ENCODE measurements at regions not wholly inside any gene's neighbourhood (a gene's known extent, or its start where the extent isn't known, plus 50 kb on each side); places are given as distances from the start of the nearest gene placed in this dataset.

GRCh38 chr6:48472091-48472490, 361.1 kb upstream of the PTCHD4 start:
- DNase-seq = no peak
- Mint-ChIP-seq H3K9me3 (no peaks in the 10 kb centered on the region), H3K27ac (no peak overlapping the region), H3K36me3 (ENCODE audit: low read depth) (no peaks in the 10 kb centered on the region), H3K27me3 (ENCODE audit: low read depth, poor library complexity) (no peaks in the 10 kb centered on the region), H3K4me3 (no peak overlapping the region), H3K4me1 (no peaks in the 10 kb centered on the region)
- TF ChIP-seq, protein P1, sequence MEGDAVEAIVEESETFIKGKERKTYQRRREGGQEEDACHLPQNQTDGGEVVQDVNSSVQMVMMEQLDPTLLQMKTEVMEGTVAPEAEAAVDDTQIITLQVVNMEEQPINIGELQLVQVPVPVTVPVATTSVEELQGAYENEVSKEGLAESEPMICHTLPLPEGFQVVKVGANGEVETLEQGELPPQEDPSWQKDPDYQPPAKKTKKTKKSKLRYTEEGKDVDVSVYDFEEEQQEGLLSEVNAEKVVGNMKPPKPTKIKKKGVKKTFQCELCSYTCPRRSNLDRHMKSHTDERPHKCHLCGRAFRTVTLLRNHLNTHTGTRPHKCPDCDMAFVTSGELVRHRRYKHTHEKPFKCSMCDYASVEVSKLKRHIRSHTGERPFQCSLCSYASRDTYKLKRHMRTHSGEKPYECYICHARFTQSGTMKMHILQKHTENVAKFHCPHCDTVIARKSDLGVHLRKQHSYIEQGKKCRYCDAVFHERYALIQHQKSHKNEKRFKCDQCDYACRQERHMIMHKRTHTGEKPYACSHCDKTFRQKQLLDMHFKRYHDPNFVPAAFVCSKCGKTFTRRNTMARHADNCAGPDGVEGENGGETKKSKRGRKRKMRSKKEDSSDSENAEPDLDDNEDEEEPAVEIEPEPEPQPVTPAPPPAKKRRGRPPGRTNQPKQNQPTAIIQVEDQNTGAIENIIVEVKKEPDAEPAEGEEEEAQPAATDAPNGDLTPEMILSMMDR (IDR thresholded peaks at IDR 0.05) = no peak

DNA sequence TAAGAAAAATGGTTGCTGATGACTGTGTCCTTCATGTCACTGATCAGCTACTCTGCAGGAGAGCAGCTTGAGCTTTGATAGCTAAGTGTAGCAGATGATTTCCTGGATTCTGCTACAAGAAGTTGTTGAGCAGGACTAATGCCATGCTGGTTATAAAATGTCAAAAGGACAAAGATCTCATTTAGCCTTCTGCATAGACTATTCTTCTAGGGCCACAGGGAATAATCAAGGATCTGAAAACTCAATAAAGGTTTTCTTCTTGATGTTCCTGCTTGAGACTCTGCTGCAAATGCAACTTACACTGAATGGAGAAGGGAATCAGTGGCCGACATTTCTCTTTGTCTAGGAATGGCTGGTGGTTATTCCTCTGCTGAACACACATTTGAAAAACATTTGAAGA, 360.3 kb upstream of the PTCHD4 start:
- DNase-seq = no peak
- no peak overlapping the region for H3K27ac Mint-ChIP-seq
- H3K9me3 Mint-ChIP-seq = no peaks in the 10 kb centered on the region
- TF ChIP-seq, protein P1 (IDR thresholded peaks at IDR 0.05) = no peak
- no peaks in the 10 kb centered on the region for H3K27me3 Mint-ChIP-seq (ENCODE audit: low read depth, poor library complexity)
- no peaks in the 10 kb centered on the region for H3K4me1 Mint-ChIP-seq
- no peaks in the 10 kb centered on the region for H3K36me3 Mint-ChIP-seq (ENCODE audit: low read depth)
- no peak overlapping the region for H3K4me3 Mint-ChIP-seq

GRCh38 chr6:48449002-48449401, 338.0 kb upstream of the PTCHD4 start:
- DNase-seq = no peak
- H3K27ac Mint-ChIP-seq = no peak overlapping the region
- peaks cover 18% of the 10 kb centered on the region for H3K9me3 Mint-ChIP-seq
- no peak overlapping the region for H3K4me3 Mint-ChIP-seq
- TF ChIP-seq, protein P1 (IDR thresholded peaks at IDR 0.05) = no peak
- no peaks in the 10 kb centered on the region for H3K4me1 Mint-ChIP-seq
- H3K27me3 Mint-ChIP-seq (ENCODE audit: low read depth, poor library complexity) = no peaks in the 10 kb centered on the region
- H3K36me3 Mint-ChIP-seq (ENCODE audit: low read depth) = no peaks in the 10 kb centered on the region

- H3K27ac Mint-ChIP-seq = no peak overlapping the region
- H3K4me3 Mint-ChIP-seq = no peak overlapping the region
Measured at GRCh38 chr6:48447251-48447650, 336.3 kb upstream of the PTCHD4 start.

GRCh38 chr6:48429610-48430009, 318.6 kb upstream of the PTCHD4 start:
- no peaks in the 10 kb centered on the region for H3K36me3 Mint-ChIP-seq (ENCODE audit: low read depth)
- no peak for DNase-seq
- no peaks in the 10 kb centered on the region for H3K9me3 Mint-ChIP-seq
- TF ChIP-seq, protein P1 (IDR thresholded peaks at IDR 0.05) = no peak
- H3K27me3 Mint-ChIP-seq (ENCODE audit: low read depth, poor library complexity) = peaks cover 3% of the 10 kb centered on the region
- H3K4me3 Mint-ChIP-seq = no peak overlapping the region
- H3K4me1 Mint-ChIP-seq = no peaks in the 10 kb centered on the region
- no peak overlapping the region for H3K27ac Mint-ChIP-seq

More at GRCh38 chr6:48447251-48447650, 336.3 kb upstream of the PTCHD4 start:
- Mint-ChIP-seq H3K9me3 (peaks cover 18% of the 10 kb centered on the region), H3K36me3 (ENCODE audit: low read depth) (no peaks in the 10 kb centered on the region), H3K27me3 (ENCODE audit: low read depth, poor library complexity) (no peaks in the 10 kb centered on the region), H3K4me1 (no peaks in the 10 kb centered on the region)
- no peak for DNase-seq
- TF ChIP-seq, protein P1 (IDR thresholded peaks at IDR 0.05) = no peak

DNA sequence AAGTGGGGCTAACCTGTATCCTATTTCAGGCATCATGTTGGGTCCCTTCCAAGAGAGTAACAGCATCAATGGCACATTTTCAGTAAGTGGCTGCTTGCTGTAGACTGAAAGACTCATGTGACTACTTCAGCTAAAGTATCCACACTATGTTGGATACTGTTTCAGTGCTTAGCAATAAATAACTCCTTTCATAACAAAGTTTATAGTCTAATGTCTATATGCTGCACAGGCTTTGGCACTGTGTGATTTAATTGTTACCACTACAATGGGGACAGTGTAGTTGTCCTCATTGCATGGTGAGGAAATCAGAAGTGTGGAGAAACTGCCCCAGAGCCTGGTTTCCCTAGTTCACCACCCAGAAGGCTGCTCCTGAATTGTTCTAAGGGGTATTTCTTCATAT, 318.0 kb upstream of the PTCHD4 start:
- Mint-ChIP-seq H3K4me3 (no peak overlapping the region), H3K4me1 (no peaks in the 10 kb centered on the region), H3K27me3 (ENCODE audit: low read depth, poor library complexity) (peaks cover 3% of the 10 kb centered on the region), H3K36me3 (ENCODE audit: low read depth) (no peaks in the 10 kb centered on the region), H3K27ac (no peak overlapping the region), H3K9me3 (no peaks in the 10 kb centered on the region)
- TF ChIP-seq, protein P1 (IDR thresholded peaks at IDR 0.05) = no peak
- DNase-seq = no peak
